Ovary (tissue), 3 donors: ENCODE measurements at regions not wholly inside any gene's neighbourhood (a gene's known extent, or its start where the extent isn't known, plus 50 kb on each side); places are given as distances from the start of the nearest gene placed in this dataset.

Experiments
- POLR2A ChIP-seq: fragments of 450-650 bp; IDR thresholded peaks from one replicate; pipeline ENCODE4 v1.6.1; 2017; ENCODE audit warnings: antibody characterized with exemption, mild to moderate bottlenecking, moderate library complexity
- TF ChIP-seq, protein P1 (sequence below), 3 donors: fragments of 450-650 bp in 2 of 3; fragments of 200-600 bp in 1 of 3; IDR thresholded peaks; one replicate each; pipeline versions ENCODE4 v1.5.1 to v1.8.0; 2016 to 2022; ENCODE audit warnings: antibody characterized with exemption in 3 of 3, mild to moderate bottlenecking in 1 of 3
- donor health status: DM: no; HTN: no; CAD: no.

DNA sequence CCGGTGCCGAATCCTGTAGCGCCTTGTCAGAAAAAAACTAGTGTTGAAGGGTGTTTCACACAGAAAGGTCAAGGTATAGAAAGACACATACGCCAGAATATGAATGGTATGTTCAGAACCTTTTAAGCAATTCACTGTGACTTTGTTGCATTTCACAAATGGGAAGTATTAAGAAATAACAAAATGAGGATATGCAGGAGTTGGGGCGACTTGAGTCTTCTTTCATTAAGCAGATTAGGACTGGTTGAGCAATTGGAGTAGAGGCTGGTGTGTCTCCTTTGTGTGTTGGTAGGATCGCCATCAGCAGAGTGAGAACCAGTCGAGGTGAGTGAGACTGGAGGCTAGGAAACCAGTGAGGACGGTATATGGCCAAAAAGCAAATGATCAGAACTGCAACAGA lies 1454.5 kb upstream of the TENM3 start:
- no peak for TF ChIP-seq POLR2A
- TF ChIP-seq, protein P1, sequence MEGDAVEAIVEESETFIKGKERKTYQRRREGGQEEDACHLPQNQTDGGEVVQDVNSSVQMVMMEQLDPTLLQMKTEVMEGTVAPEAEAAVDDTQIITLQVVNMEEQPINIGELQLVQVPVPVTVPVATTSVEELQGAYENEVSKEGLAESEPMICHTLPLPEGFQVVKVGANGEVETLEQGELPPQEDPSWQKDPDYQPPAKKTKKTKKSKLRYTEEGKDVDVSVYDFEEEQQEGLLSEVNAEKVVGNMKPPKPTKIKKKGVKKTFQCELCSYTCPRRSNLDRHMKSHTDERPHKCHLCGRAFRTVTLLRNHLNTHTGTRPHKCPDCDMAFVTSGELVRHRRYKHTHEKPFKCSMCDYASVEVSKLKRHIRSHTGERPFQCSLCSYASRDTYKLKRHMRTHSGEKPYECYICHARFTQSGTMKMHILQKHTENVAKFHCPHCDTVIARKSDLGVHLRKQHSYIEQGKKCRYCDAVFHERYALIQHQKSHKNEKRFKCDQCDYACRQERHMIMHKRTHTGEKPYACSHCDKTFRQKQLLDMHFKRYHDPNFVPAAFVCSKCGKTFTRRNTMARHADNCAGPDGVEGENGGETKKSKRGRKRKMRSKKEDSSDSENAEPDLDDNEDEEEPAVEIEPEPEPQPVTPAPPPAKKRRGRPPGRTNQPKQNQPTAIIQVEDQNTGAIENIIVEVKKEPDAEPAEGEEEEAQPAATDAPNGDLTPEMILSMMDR (IDR thresholded peaks at IDR 0.05) = no peak
